Astrocyte of the cerebellum (primary cell): ENCODE measurements at regions not wholly inside any gene's neighbourhood (a gene's known extent, or its start where the extent isn't known, plus 50 kb on each side); places are given as distances from the start of the nearest gene placed in this dataset.
"Not testable (repeated sequence)": the region's sequence is repeated elsewhere in the genome, so short reads cannot be mapped to it uniquely, and the experiment has no call there.

Source experiments
- DNase-seq: peaks from one replicate; pipeline ENCODE4 v3.0.0-alpha.2; 2011; ENCODE audit warnings: low read depth
- H3K4me3 ChIP-seq: 2 replicates; pipeline ENCODE4 v1.5.1; 2011; ENCODE audit warnings: mild to moderate bottlenecking, low read depth, low read length, moderate library complexity
- in situ Hi-C: cut with HindIII; loops from 2 replicates; pipeline ENCODE4 v1.10.0; 2017; ENCODE audit warnings: low sequenced_read_pairs
- TF ChIP-seq, protein P1 (sequence below): IDR thresholded peaks from 2 replicates; pipeline ENCODE4 v1.5.1; 2012; ENCODE audit warnings: low read length, low read depth, moderate library complexity, mild to moderate bottlenecking; ENCODE audit errors: missing control alignments

DNA sequence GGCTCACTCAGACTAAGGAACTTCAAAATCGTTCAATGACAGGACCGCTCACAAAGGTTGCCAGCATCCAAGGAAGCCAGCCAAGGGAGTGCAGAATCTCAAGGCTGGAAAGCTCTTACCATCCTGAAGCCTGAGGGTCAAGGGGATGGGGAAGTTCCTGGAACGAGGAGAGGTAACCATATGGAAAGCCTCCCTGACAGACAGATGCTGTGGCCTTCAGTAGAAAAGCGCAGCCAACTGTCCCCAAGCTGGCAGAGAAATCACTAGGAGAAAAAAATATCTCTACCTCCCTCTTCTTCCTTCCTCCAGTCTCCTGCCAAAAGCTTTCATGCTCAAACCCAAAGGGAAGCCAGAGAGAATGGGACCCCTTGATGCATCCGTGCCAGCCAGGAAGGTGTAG is 90.5 kb upstream of the RANBP3L start:
- no peak overlapping the region for H3K4me3 ChIP-seq
- TF ChIP-seq, protein P1, sequence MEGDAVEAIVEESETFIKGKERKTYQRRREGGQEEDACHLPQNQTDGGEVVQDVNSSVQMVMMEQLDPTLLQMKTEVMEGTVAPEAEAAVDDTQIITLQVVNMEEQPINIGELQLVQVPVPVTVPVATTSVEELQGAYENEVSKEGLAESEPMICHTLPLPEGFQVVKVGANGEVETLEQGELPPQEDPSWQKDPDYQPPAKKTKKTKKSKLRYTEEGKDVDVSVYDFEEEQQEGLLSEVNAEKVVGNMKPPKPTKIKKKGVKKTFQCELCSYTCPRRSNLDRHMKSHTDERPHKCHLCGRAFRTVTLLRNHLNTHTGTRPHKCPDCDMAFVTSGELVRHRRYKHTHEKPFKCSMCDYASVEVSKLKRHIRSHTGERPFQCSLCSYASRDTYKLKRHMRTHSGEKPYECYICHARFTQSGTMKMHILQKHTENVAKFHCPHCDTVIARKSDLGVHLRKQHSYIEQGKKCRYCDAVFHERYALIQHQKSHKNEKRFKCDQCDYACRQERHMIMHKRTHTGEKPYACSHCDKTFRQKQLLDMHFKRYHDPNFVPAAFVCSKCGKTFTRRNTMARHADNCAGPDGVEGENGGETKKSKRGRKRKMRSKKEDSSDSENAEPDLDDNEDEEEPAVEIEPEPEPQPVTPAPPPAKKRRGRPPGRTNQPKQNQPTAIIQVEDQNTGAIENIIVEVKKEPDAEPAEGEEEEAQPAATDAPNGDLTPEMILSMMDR, result no peak
- in situ Hi-C loops, result no loop called here
- no peak for DNase-seq

DNA sequence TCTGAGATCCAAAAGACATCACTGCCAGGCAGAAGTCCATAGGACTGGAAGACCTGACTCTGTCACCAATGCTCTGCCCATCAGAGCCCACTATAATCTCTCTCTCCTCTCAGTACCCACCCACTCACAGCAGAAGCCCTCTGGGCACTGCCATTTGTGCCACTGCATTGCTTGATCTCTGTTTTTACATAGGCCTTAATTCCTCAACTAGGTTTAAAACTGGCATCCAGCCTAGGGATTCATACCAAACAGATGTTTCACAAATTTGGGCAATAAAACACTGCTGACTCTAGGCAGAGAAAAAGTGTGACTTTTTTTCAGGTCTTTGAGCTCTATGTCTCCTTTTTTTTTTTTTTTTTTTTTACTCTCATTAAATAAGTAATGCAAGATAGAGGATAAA is 91.1 kb upstream of the RANBP3L start:
- in situ Hi-C loops, result no loop called here
- peak; percentile 51 for DNase-seq
- no peak overlapping the region for H3K4me3 ChIP-seq
- TF ChIP-seq, protein P1, result no peak

DNA sequence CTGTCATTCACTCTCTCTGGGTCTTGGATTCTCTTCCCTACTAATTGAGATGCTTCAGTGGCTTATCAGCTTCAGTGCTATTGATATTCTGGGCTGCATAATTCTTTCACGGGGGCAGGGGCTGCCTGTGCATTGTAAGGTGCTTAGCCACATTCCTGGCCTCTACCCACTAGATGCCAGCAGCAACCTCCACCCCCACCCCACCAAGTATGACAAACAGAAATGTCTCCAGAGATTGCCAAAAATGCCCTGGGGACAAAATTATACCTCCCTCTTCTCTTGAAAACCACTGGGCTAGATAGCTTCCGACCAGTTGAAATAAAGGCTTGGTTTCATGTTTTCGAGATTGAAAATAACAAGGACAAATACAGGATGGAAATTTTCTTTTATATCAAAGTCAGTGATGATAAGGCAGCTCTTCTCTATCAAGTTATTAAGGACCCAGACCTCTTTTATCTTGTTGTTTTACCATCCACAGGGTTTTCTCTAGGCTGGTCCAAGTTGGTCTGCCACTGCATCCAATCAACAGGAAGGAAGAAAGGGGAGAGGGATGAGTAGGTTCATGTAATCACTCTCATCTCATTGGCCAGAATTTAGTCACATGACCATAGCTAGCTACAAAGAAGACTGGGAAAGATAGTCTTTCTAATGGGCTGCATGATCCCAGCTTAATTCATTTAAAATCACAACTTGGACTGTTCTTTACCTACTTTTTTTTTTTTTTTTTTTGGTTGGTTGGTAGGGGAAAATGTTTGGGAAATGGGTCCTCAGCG is 92.1 kb upstream of the RANBP3L start:
- no peak overlapping the region for H3K4me3 ChIP-seq
- TF ChIP-seq, protein P1, result no peak
- no peak for DNase-seq
- in situ Hi-C loops, result no loop called here

DNA sequence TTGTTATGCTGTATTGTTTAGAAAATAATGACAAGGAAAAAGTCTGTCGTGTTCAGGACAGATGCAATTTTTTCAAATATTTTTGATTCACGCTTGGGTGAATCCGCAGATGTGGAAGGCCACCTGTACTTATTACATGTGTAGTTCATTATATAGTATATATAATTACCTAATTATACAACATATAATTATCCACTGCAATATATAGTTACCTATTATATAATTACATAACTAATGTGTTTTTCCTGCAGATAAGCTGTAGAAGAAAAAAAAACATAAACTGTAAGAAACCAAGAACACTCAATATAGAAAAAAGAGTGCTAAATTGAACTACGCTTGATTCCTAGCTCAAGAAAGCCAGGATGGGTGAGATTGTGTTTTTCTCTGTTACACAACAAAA is 93.6 kb upstream of the RANBP3L start:
- no peak for DNase-seq
- in situ Hi-C loops, result no loop called here

DNA sequence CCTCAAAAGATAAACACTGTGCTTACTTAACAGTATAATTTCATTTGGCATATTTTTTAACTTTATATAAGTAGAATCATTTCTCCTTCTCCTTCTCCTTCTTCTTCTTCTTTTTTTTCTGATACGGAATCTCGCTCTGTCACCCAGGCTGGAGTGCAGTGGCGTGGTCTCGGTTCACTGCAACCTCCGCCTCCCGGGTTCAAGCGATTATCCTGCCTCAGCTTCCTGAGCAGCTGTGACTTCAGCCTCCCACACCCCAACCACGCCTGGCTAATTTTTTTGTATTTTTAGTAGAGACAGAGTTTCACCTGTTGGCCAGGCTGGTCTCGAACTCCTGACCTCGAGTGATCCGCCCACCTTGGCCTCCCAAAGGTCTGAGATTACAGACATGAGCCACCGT is 94.2 kb upstream of the RANBP3L start:
- in situ Hi-C loops, H3K4me3 ChIP-seq, DNase-seq: not testable (repeated sequence)

More for the DNA sequence above, 93.6 kb upstream of the RANBP3L start:
- TF ChIP-seq, protein P1, result no peak
- H3K4me3 ChIP-seq, result no peak overlapping the region

GRCh38 chr5:36396640-36397039 is 94.9 kb upstream of the RANBP3L start:
- DNase-seq, result no peak
- no peak overlapping the region for H3K4me3 ChIP-seq
- TF ChIP-seq, protein P1, result no peak
- in situ Hi-C loops, result no loop called here

DNA sequence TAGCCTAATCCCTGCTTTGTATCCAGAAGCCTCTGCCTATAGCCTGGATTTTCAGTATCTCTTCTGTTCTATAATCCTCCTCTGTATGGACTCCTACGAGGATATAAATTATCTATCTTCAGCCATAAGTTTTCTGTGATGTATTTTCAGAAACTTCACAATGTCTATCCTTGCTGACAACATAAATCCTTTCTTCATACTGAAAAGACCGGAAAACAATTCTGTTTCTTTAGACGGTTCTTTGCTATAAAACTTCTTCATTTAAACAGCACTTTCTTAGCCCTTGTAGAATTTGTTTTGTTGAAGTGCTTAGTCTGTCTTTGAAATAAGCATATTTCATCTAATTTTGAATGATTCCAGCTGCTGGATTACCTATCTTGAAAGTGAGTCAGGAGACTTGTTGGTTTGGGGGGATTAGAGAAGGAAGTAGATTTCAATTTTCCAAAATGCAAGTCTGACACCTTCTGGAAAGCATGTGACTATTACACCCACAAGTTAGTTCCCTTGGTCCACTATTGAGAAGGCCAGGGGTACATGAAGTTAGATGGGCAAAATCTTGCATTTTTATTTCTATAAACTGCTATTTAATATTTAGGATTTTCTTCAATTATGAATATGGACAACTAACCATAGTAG is 96.3 kb upstream of the RANBP3L start:
- in situ Hi-C loops, result no loop called here
- peak; percentile 61 for DNase-seq
- TF ChIP-seq, protein P1, result peak; percentile 51
- H3K4me3 ChIP-seq, result no peak overlapping the region
